LNCAP (cell line): ENCODE measurements at regions not wholly inside any gene's neighbourhood (a gene's known extent, or its start where the extent isn't known, plus 50 kb on each side); places are given as distances from the start of the nearest gene placed in this dataset.

Experiments used
- CTCF ChIP-seq: fragments of 450-650 bp; IDR thresholded peaks from 2 replicates; pipeline ENCODE4 v1.5.1; 2017; ENCODE audit warnings: mild to moderate bottlenecking

- TF ChIP-seq CTCF, result no peak
Observed at GRCh38 chr10:130866857-130867256, 444.7 kb downstream of the TCERG1L start.

- TF ChIP-seq CTCF, result no peak
Observed at GRCh38 chr10:130867446-130868194, 443.9 kb downstream of the TCERG1L start.

- no peak for TF ChIP-seq CTCF
Observed at GRCh38 chr10:130869179-130869841, 442.2 kb downstream of the TCERG1L start.

- TF ChIP-seq CTCF, result no peak
Observed at GRCh38 chr10:130871406-130871805, 440.1 kb downstream of the TCERG1L start.

GRCh38 chr10:130873636-130874035, 437.9 kb downstream of the TCERG1L start:
- no peak for TF ChIP-seq CTCF

GRCh38 chr10:130875116-130875515, 436.4 kb downstream of the TCERG1L start:
- TF ChIP-seq CTCF, result no peak

GRCh38 chr10:130875897-130876472, 435.5 kb downstream of the TCERG1L start:
- TF ChIP-seq CTCF, result no peak
